ENCODE measurements at regions not wholly inside any gene's neighbourhood (a gene's known extent, or its start where the extent isn't known, plus 50 kb on each side); places are given as distances from the start of the nearest gene placed in this dataset.

GRCh38 chr2:216970359-216970915 lies 110.6 kb upstream of the TNP1 start:
- no peak for TF ChIP-seq CTCF (IDR thresholded peaks at IDR 0.05)
- TF ChIP-seq POLR2A (IDR thresholded peaks at IDR 0.05): no peak

Data from body of pancreas (tissue), 4 donors.